HEK293 (cell line): ENCODE measurements at regions not wholly inside any gene's neighbourhood (a gene's known extent, or its start where the extent isn't known, plus 50 kb on each side); places are given as distances from the start of the nearest gene placed in this dataset.

Experiments used
- CTCF ChIP-seq: fragments of 450-650 bp; formaldehyde crosslinking; IDR thresholded peaks from 2 replicates; pipeline ENCODE4 v1.5.1; 2016; ENCODE audit warnings: missing biosample characterization, missing genetic modification characterization
- GLI2 ChIP-seq: fragments of 450-650 bp; formaldehyde crosslinking; IDR thresholded peaks from 2 replicates; pipeline ENCODE4; 2017; ENCODE audit warnings: missing biosample characterization, missing genetic modification characterization, low read depth, borderline replicate concordance
- IKZF3 ChIP-seq: fragments of 450-650 bp; IDR thresholded peaks from 2 replicates; pipeline ENCODE4 v1.5.0; 2018; ENCODE audit warnings: missing biosample characterization, mild to moderate bottlenecking, missing genetic modification characterization, moderate library complexity
- OVOL3 ChIP-seq: fragments of 450-650 bp; formaldehyde crosslinking; IDR thresholded peaks from 2 replicates; pipeline ENCODE4 v1.5.1; 2016; ENCODE audit warnings: missing biosample characterization, missing genetic modification characterization
- YY1 ChIP-seq: fragments of 450-650 bp; formaldehyde crosslinking; IDR thresholded peaks from 2 replicates; pipeline ENCODE4 v1.5.1; 2018; ENCODE audit warnings: missing biosample characterization, missing genetic modification characterization
- ZNF146 ChIP-seq: fragments of 450-650 bp; formaldehyde crosslinking; IDR thresholded peaks from 2 replicates; pipeline ENCODE4 v1.5.1; 2016; ENCODE audit warnings: missing biosample characterization, missing genetic modification characterization
- ZNF174 ChIP-seq: fragments of 450-650 bp; formaldehyde crosslinking; IDR thresholded peaks from 2 replicates; pipeline ENCODE4 v1.5.0; 2017; ENCODE audit warnings: missing biosample characterization, mild to moderate bottlenecking, missing genetic modification characterization
- ZNF23 ChIP-seq: fragments of 450-650 bp; formaldehyde crosslinking; IDR thresholded peaks from 2 replicates; pipeline ENCODE4 v1.5.1; 2016; ENCODE audit warnings: missing biosample characterization, missing genetic modification characterization, borderline replicate concordance
- ZNF274 ChIP-seq, 2 experiments: fragments of 200-500 bp in 1 of 2; fragments of 450-650 bp in 1 of 2; sonication (Bioruptor generic) in 1 of 2; formaldehyde crosslinking in 1 of 2; IDR thresholded peaks; 2 replicates each; pipeline versions ENCODE4 v1.5.1 to v1.6.1; 2014 to 2016; ENCODE audit warnings: borderline replicate concordance in 1 of 2, inconsistent platforms in 1 of 2, low read length in 1 of 2, missing biosample characterization in 1 of 2, missing genetic modification characterization in 1 of 2
- ZNF280C ChIP-seq: fragments of 450-650 bp; formaldehyde crosslinking; IDR thresholded peaks from 2 replicates; pipeline ENCODE4 v1.5.1; 2016; ENCODE audit warnings: missing biosample characterization, missing genetic modification characterization
- ZNF350 ChIP-seq: fragments of 450-650 bp; formaldehyde crosslinking; IDR thresholded peaks from 2 replicates; pipeline ENCODE4 v1.5.0; 2017; ENCODE audit warnings: missing biosample characterization, mild to moderate bottlenecking, missing genetic modification characterization
- ZNF610 ChIP-seq: fragments of 450-650 bp; formaldehyde crosslinking; IDR thresholded peaks from 2 replicates; pipeline ENCODE4 v1.5.1; 2016; ENCODE audit warnings: missing biosample characterization, missing genetic modification characterization, borderline replicate concordance
- ZNF623 ChIP-seq: fragments of 450-650 bp; formaldehyde crosslinking; IDR thresholded peaks from 2 replicates; pipeline ENCODE4 v1.5.1; 2016; ENCODE audit warnings: missing biosample characterization, missing genetic modification characterization
- ZNF707 ChIP-seq: fragments of 450-650 bp; formaldehyde crosslinking; IDR thresholded peaks from 2 replicates; pipeline ENCODE4 v1.5.1; 2016; ENCODE audit warnings: missing biosample characterization, missing genetic modification characterization

GRCh38 chr10:128875030-128875744, 591.9 kb upstream of the MGMT start:
- TF ChIP-seq ZNF350 (tag by site-specific recombination) (no peak), OVOL3 (tag by site-specific recombination) (no peak), ZNF174 (no peak), ZNF280C (tag by site-specific recombination) (no peak), CTCF (tag by site-specific recombination) (no peak), ZNF274 (IDR thresholded peaks at IDR 0.05; ENCODE audit: low read length) (no peak), ZNF274 (tag by site-specific recombination; IDR thresholded peaks at IDR 0.05; ENCODE audit: borderline replicate concordance) (no peak), ZNF610 (tag by site-specific recombination) (no peak), GLI2 (tag by site-specific recombination) (no peak), ZNF707 (tag by site-specific recombination) (no peak), ZNF146 (tag by site-specific recombination) (no peak), IKZF3 (no peak), ZNF623 (tag by site-specific recombination) (no peak), YY1 (no peak), ZNF23 (tag by site-specific recombination) (no peak)
